ENCODE measurements at regions not wholly inside any gene's neighbourhood (a gene's known extent, or its start where the extent isn't known, plus 50 kb on each side); places are given as distances from the start of the nearest gene placed in this dataset.

DNA sequence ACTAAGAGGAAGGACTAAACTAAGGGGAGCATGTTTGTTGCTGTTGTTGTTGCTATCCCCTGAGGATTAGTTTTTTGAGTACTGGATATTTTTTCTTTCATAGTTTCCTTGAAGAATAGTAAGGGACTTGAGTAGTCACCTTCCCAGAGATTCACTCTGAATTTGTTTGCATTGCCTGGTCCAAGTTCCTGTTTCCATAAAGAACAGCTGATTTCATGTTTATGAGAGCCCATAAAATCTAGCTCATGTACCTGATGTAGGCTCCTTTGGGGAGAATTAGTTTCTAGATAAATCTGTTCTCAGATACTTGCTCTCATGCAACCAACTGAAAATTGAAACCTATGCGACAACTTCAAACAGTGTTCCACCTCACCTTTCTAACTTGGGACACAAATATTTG, 464.4 kb upstream of the MBL2 start:
- TF ChIP-seq, protein P1, sequence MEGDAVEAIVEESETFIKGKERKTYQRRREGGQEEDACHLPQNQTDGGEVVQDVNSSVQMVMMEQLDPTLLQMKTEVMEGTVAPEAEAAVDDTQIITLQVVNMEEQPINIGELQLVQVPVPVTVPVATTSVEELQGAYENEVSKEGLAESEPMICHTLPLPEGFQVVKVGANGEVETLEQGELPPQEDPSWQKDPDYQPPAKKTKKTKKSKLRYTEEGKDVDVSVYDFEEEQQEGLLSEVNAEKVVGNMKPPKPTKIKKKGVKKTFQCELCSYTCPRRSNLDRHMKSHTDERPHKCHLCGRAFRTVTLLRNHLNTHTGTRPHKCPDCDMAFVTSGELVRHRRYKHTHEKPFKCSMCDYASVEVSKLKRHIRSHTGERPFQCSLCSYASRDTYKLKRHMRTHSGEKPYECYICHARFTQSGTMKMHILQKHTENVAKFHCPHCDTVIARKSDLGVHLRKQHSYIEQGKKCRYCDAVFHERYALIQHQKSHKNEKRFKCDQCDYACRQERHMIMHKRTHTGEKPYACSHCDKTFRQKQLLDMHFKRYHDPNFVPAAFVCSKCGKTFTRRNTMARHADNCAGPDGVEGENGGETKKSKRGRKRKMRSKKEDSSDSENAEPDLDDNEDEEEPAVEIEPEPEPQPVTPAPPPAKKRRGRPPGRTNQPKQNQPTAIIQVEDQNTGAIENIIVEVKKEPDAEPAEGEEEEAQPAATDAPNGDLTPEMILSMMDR (IDR thresholded peaks at IDR 0.05; ENCODE audit: low read depth, low read length): no peak
- no peak overlapping the region for H3K4me3 ChIP-seq (ENCODE audit: low read depth, low read length)

DNA sequence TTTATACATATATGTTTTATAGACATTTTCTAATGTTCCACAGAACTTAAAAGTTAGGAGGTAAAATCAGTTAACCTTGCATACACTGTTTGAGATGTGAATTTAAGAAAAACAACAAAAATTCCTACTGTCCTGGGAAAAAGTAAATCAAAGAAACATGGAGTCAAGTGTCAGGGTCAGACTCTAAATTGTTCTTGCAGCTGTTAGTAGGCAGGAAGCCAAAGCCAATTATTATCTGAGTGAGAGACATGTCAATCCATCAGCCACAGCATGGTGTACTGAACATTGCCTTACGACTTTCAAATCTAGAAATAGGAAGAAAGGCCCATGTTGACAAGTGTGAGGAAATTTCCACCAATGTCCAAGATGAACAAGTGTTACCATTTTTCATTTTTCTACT, 461.2 kb upstream of the MBL2 start:
- H3K4me3 ChIP-seq (ENCODE audit: low read depth, low read length): no peak overlapping the region
- TF ChIP-seq, protein P1 (IDR thresholded peaks at IDR 0.05; ENCODE audit: low read depth, low read length): no peak

DNA sequence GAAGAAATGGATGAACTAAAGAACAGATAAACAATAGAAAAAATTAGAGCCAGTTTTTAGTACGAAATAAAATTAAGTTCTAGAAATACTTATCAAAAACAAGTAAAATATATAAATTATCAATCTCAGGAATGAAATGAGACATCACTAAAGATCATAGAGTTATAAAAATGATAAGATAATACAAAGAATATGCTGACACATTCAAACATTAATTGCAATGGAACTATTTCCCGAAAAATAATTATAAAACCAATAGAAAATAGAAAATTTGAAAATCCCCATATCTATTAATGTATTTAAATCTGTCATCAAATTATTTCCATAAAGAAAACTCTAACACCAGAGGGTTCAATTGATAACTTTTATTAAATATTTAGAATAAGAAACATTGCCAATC, 458.1 kb upstream of the MBL2 start:
- TF ChIP-seq, protein P1 (IDR thresholded peaks at IDR 0.05; ENCODE audit: low read depth, low read length): no peak
- H3K4me3 ChIP-seq (ENCODE audit: low read depth, low read length): no peak overlapping the region

DNA sequence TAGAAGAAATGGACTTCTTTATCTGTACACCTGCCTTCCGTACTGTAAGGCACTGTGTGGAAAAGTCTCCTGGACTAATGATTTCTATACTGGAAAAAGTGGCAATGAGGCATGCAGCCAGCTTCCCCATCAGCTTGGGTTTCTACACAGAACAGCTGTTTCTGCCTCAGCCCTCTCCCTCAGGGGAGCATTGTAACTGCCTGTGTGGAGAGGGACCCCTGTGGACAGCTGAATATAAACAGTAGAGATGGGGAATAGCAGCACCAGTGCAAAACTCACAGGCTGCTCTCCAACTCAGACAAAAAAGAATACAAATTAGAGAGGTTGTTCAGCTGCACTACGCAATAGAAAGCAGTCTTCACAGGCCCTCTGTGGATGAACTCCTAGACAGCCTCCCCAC, 451.3 kb upstream of the MBL2 start:
- no peak overlapping the region for H3K4me3 ChIP-seq (ENCODE audit: low read depth, low read length)
- TF ChIP-seq, protein P1 (IDR thresholded peaks at IDR 0.05; ENCODE audit: low read depth, low read length): no peak

DNA sequence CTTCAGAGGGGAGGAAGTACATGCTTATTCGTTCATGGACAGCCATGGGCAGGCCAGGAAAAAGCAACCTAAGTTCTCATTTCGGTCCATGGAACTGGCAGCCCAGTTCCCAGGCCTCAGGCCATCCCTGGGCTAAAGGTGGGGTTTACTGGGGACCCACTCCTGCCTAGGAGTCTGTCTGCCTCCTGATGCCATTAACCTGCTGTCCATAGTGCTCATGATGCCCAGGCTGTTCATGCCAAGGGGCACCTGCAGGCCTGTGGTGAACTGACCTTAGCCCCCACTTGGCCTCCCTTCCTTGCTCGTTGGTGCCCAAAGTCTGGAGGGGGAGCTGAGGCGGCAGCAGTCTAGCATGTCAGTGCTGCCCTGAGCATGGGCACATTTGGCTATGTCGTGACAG, 450.2 kb upstream of the MBL2 start:
- no peak overlapping the region for H3K4me3 ChIP-seq (ENCODE audit: low read depth, low read length)

DNA sequence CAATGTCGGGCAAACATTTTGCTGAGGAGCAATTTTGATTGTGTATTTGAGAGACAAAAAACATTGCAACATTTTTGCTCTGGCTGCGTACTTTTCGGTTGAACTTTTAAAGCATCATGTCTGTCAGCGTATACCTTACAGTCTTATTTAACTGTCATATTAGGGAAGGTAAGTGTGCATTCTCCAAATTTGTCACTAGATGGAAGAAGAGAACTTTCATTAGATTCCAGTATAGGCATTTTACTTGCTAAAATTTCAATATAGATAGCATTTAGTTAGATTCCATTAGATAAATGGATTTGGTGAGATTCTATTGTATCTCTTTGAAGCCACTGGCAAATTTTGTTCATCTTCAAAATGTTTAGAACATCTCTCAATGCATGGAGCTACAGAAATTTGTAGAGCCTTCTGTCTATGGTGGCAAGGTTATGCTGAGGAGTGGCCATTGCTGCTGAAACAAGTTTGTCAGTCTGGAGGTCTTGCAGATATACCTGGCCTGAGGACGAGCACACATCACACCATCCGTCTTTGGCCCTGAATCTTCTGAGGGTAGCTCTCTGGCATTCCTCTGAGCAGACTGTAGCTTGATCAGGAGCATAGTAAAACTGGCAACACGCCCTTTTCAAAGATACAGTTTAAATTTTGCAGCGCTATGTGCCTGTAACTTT, 437.5 kb upstream of the MBL2 start:
- no peak overlapping the region for H3K4me3 ChIP-seq (ENCODE audit: low read depth, low read length)
- TF ChIP-seq, protein P1 (IDR thresholded peaks at IDR 0.05; ENCODE audit: low read depth, low read length): no peak

More for the DNA sequence above, 450.2 kb upstream of the MBL2 start:
- TF ChIP-seq, protein P1 (IDR thresholded peaks at IDR 0.05; ENCODE audit: low read depth, low read length): no peak

DNA sequence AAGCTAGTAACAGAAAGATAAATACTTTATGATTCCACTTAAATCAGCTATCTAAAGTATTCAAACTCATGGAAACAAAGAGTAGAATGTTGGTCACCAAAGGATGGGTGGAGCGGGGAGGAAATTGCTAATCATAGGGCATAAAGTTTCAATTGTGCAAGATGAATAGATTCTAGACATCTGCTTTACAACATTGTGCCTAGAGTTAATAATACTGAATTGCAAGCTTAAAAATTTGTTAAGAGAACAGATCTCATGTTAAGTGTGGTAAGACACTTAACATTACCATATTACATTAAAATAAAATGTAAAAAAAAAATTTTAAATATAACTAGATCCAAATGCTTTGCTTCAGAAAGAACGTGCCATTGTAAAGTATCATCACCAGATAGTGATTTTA, 411.1 kb upstream of the MBL2 start:
- TF ChIP-seq, protein P1 (IDR thresholded peaks at IDR 0.05; ENCODE audit: low read depth, low read length): no peak
- no peak overlapping the region for H3K4me3 ChIP-seq (ENCODE audit: low read depth, low read length)
